ENCODE measurements at regions not wholly inside any gene's neighbourhood (a gene's known extent, or its start where the extent isn't known, plus 50 kb on each side); places are given as distances from the start of the nearest gene placed in this dataset.

DNA sequence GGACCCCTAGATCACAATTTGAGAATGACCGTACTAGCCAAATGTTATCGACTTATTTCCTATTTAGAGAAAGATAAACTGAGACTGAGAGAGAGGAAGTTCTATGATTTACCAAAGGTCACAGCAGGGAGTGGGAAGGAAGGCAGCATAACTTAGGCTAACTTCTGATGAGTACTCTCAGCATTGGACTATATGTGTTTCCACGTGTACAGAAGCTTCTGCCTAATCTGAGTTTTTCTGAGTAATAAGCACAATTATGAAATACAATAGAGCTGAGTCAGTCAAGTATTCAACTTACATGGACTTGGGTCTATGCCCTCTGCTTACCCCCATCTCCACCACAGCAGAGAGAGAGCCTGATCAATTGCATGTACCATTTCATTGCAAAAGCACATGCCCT is 88.1 kb upstream of the HIVEP3 start:
- TF ChIP-seq, protein P1, sequence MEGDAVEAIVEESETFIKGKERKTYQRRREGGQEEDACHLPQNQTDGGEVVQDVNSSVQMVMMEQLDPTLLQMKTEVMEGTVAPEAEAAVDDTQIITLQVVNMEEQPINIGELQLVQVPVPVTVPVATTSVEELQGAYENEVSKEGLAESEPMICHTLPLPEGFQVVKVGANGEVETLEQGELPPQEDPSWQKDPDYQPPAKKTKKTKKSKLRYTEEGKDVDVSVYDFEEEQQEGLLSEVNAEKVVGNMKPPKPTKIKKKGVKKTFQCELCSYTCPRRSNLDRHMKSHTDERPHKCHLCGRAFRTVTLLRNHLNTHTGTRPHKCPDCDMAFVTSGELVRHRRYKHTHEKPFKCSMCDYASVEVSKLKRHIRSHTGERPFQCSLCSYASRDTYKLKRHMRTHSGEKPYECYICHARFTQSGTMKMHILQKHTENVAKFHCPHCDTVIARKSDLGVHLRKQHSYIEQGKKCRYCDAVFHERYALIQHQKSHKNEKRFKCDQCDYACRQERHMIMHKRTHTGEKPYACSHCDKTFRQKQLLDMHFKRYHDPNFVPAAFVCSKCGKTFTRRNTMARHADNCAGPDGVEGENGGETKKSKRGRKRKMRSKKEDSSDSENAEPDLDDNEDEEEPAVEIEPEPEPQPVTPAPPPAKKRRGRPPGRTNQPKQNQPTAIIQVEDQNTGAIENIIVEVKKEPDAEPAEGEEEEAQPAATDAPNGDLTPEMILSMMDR (IDR thresholded peaks at IDR 0.05), result no peak
- no peak for TF ChIP-seq POLR2A (IDR thresholded peaks at IDR 0.05)
